ENCODE measurements at regions not wholly inside any gene's neighbourhood (a gene's known extent, or its start where the extent isn't known, plus 50 kb on each side); places are given as distances from the start of the nearest gene placed in this dataset.

- DNase-seq, result no peak
- Histone ChIP-seq H3K36me3 (replicated peaks in 1 of 2; ENCODE audit: insufficient read depth in 1 of 2, low read depth in 2 of 2) (no peaks in the 10 kb centered on the region), H3K27ac (no peak overlapping the region), H3K4me1 (no peaks in the 10 kb centered on the region), H3K27me3 (no peaks in the 10 kb centered on the region), H3K9me3 (no peaks in the 10 kb centered on the region), H3K4me3 (no peak overlapping the region)
- intact Hi-C loops (cut with DNase I), result no loop called here
- WGBS, 2 donors, result 28 to 44% methylated on average over 2 of the region's 2 CpGs
- ATAC-seq, result no peak
- TF ChIP-seq CTCF (IDR thresholded peaks at IDR 0.05), result no peak
- TF ChIP-seq POLR2A (IDR thresholded peaks at IDR 0.05), result no peak
Observed at GRCh38 chr3:84742915-84743425, 215.8 kb upstream of the CADM2 start.

- Histone ChIP-seq H3K4me1 (no peaks in the 10 kb centered on the region), H3K36me3 (replicated peaks in 1 of 2; ENCODE audit: insufficient read depth in 1 of 2, low read depth in 2 of 2) (no peaks in the 10 kb centered on the region), H3K27me3 (no peaks in the 10 kb centered on the region), H3K27ac (no peak overlapping the region), H3K4me3 (no peak overlapping the region), H3K9me3 (no peaks in the 10 kb centered on the region)
- intact Hi-C loops (cut with DNase I), result no loop called here
- DNase-seq (no peak), ATAC-seq (no peak)
- WGBS, 2 donors, result 67 to 70% methylated on average over 1 of the region's 1 CpG
- TF ChIP-seq POLR2A (IDR thresholded peaks at IDR 0.05) (no peak), CTCF (IDR thresholded peaks at IDR 0.05) (no peak)
Observed at GRCh38 chr3:84744130-84744529, 214.7 kb upstream of the CADM2 start.

GRCh38 chr3:84755860-84756259 is 202.9 kb upstream of the CADM2 start:
- ATAC-seq (no peak), DNase-seq (no peak)
- TF ChIP-seq POLR2A (IDR thresholded peaks at IDR 0.05) (no peak), CTCF (IDR thresholded peaks at IDR 0.05) (no peak)
- WGBS, 2 donors, result 69 to 84% methylated on average over 9 to 13 of the region's 13 CpGs
- intact Hi-C loops (cut with DNase I), result no loop called here
- Histone ChIP-seq H3K27me3 (no peaks in the 10 kb centered on the region), H3K4me3 (no peak overlapping the region), H3K36me3 (replicated peaks in 1 of 2; ENCODE audit: insufficient read depth in 1 of 2, low read depth in 2 of 2) (no peaks in the 10 kb centered on the region), H3K9me3 (no peaks in the 10 kb centered on the region), H3K4me1 (peaks cover 14% of the 10 kb centered on the region), H3K27ac (no peak overlapping the region)

- no peaks in the 10 kb centered on the region for H3K36me3 ChIP-seq (replicated peaks in 1 of 2; ENCODE audit: insufficient read depth in 1 of 2, low read depth in 2 of 2)
- ATAC-seq (peak; percentile 90), DNase-seq (peak; percentile 50 to 85 (median 65))
- peaks cover 14% of the 10 kb centered on the region for H3K4me1 ChIP-seq
- TF ChIP-seq CTCF (IDR thresholded peaks at IDR 0.05) (no peak), POLR2A (IDR thresholded peaks at IDR 0.05) (no peak)
- H3K27me3 ChIP-seq, result no peaks in the 10 kb centered on the region
- H3K4me3 ChIP-seq, result no peak overlapping the region
- no peaks in the 10 kb centered on the region for H3K9me3 ChIP-seq
- no peak overlapping the region for H3K27ac ChIP-seq
- intact Hi-C loops (cut with DNase I), result no loop called here
- WGBS, 2 donors, result 39 to 49% methylated on average over 4 of the region's 4 CpGs
Observed at GRCh38 chr3:84759361-84759760, 199.4 kb upstream of the CADM2 start.

GRCh38 chr3:84772841-84773240 is 185.9 kb upstream of the CADM2 start:
- Histone ChIP-seq H3K27ac (no peak overlapping the region), H3K4me1 (no peaks in the 10 kb centered on the region), H3K27me3 (no peaks in the 10 kb centered on the region), H3K36me3 (replicated peaks in 1 of 2; ENCODE audit: insufficient read depth in 1 of 2, low read depth in 2 of 2) (no peaks in the 10 kb centered on the region), H3K4me3 (no peak overlapping the region), H3K9me3 (peaks cover 0 to 3% (median 0%) of the 10 kb centered on the region in 3 donors)
- intact Hi-C loops (cut with DNase I), result no loop called here
- DNase-seq (peak in 3 of 4 donors; percentile 6 to 39 (median 26)), ATAC-seq (peak; percentile 52)
- TF ChIP-seq CTCF (IDR thresholded peaks at IDR 0.05), result peak in 6 of 7 experiments; percentile 8 to 76 (median 42)
- TF ChIP-seq POLR2A (IDR thresholded peaks at IDR 0.05), result no peak
- 25 to 56% methylated on average over 1 of the region's 1 CpG for WGBS, 2 donors

Data from body of pancreas (tissue), 4 donors.